ENCODE measurements at regions not wholly inside any gene's neighbourhood (a gene's known extent, or its start where the extent isn't known, plus 50 kb on each side); places are given as distances from the start of the nearest gene placed in this dataset.
A peak's percentile ranks its signal among the peaks of the same experiment; 100 is the strongest.

GRCh38 chr22:47292546-47293320 is 530.3 kb downstream of the TBC1D22A start:
- DNase-seq = peak in 2 of 10 donors; percentile 71 to 79
- intact Hi-C loops (cut with DNase I) = no loop called here

- peak in 2 of 10 donors; percentile 54 to 55 for DNase-seq
- intact Hi-C loops (cut with DNase I) = no loop called here
These were observed 529.4 kb downstream of the TBC1D22A start for GRCh38 chr22:47291565-47292495.

GRCh38 chr22:47290706-47291430 is 528.4 kb downstream of the TBC1D22A start:
- intact Hi-C loops (cut with DNase I) = no loop called here
- peak in 2 of 10 donors; percentile 33 to 72 for DNase-seq

- intact Hi-C loops (cut with DNase I) = no loop called here
- DNase-seq = peak in 2 of 10 donors; percentile 49 to 60
These were observed 527.0 kb downstream of the TBC1D22A start for GRCh38 chr22:47289336-47289985.

GRCh38 chr22:47288680-47289079 is 526.2 kb downstream of the TBC1D22A start:
- intact Hi-C loops (cut with DNase I) = no loop called here
- peak in 2 of 10 donors; percentile 55 to 73 for DNase-seq

- intact Hi-C loops (cut with DNase I) = no loop called here
- peak in 1 of 10 donors; percentile 39 for DNase-seq
These were observed 525.1 kb downstream of the TBC1D22A start for GRCh38 chr22:47287516-47287915.

GRCh38 chr22:47286590-47286989 is 524.1 kb downstream of the TBC1D22A start:
- DNase-seq = peak in 1 of 10 donors; percentile 21
- intact Hi-C loops (cut with DNase I) = no loop called here

- intact Hi-C loops (cut with DNase I) = no loop called here
- DNase-seq = peak in 2 of 10 donors; percentile 31 to 78
These were observed 523.5 kb downstream of the TBC1D22A start for GRCh38 chr22:47285981-47286380.

GRCh38 chr22:47284822-47285221 is 522.4 kb downstream of the TBC1D22A start:
- DNase-seq = peak in 2 of 10 donors; percentile 61 to 66
- intact Hi-C loops (cut with DNase I) = no loop called here

- intact Hi-C loops (cut with DNase I) = no loop called here
- DNase-seq = peak in 1 of 10 donors; percentile 72
These were observed 521.9 kb downstream of the TBC1D22A start for GRCh38 chr22:47284360-47284759.

- DNase-seq = peak in 1 of 10 donors; percentile 68
- intact Hi-C loops (cut with DNase I) = no loop called here
These were observed 521.3 kb downstream of the TBC1D22A start for GRCh38 chr22:47283616-47284270.

- DNase-seq = peak in 2 of 10 donors; percentile 33 to 62
- intact Hi-C loops (cut with DNase I) = no loop called here
These were observed 520.4 kb downstream of the TBC1D22A start for GRCh38 chr22:47282851-47283250.

GRCh38 chr22:47282366-47282765 is 519.9 kb downstream of the TBC1D22A start:
- DNase-seq = peak in 1 of 10 donors; percentile 73
- intact Hi-C loops (cut with DNase I) = no loop called here

- intact Hi-C loops (cut with DNase I) = no loop called here
- peak in 2 of 10 donors; percentile 58 to 62 for DNase-seq
These were observed 519.0 kb downstream of the TBC1D22A start for GRCh38 chr22:47281126-47282106.

- intact Hi-C loops (cut with DNase I) = no loop called here
- peak in 1 of 10 donors; percentile 11 for DNase-seq
These were observed 517.9 kb downstream of the TBC1D22A start for GRCh38 chr22:47280301-47280700.

- no peak for DNase-seq
- intact Hi-C loops (cut with DNase I) = no loop called here
These were observed 517.3 kb downstream of the TBC1D22A start for GRCh38 chr22:47279746-47280145.

- intact Hi-C loops (cut with DNase I) = no loop called here
- DNase-seq = peak in 1 of 10 donors; percentile 37
These were observed 516.9 kb downstream of the TBC1D22A start for GRCh38 chr22:47279337-47279736.

GRCh38 chr22:47278655-47279054 is 516.2 kb downstream of the TBC1D22A start:
- peak in 1 of 10 donors; percentile 56 for DNase-seq
- intact Hi-C loops (cut with DNase I) = no loop called here

Data from posterior cingulate gyrus (tissue), 11 donors.